ENCODE measurements at regions not wholly inside any gene's neighbourhood (a gene's known extent, or its start where the extent isn't known, plus 50 kb on each side); places are given as distances from the start of the nearest gene placed in this dataset.

GRCh38 chr16:85180047-85180826 lies 68.0 kb upstream of the CIBAR2 start:
- H3K4me1 ChIP-seq (ENCODE audit: control insufficient read depth in 5 of 5, insufficient read depth in 5 of 5, low read length in 5 of 5), result peaks cover 0 to 34% (median 3%) of the 10 kb centered on the region in 5 donors
- H3K27me3 ChIP-seq (ENCODE audit: control insufficient read depth in 3 of 3, insufficient read depth in 3 of 3, low read length in 2 of 3), result no peaks in the 10 kb centered on the region
- no peak for ATAC-seq (ENCODE audit: insufficient read depth, low FRiP score)
- no peak overlapping the region for H3K27ac ChIP-seq (ENCODE audit: low read depth in 1 of 2, low read length in 1 of 2)
- H3K9me3 ChIP-seq (ENCODE audit: control insufficient read depth in 4 of 4, insufficient read depth in 3 of 4, low read length in 3 of 4), result peaks cover 0 to 5% (median 2%) of the 10 kb centered on the region in 4 donors
- DNase-seq, result no peak
- no peak overlapping the region for H3K4me3 ChIP-seq
- TF ChIP-seq CTCF (IDR thresholded peaks at IDR 0.05; ENCODE audit: control extremely low read depth, extremely low read depth), result no peak
- H3K9ac ChIP-seq (ENCODE audit: insufficient read depth in 1 of 2, low read length in 2 of 2), result no peak overlapping the region
- H3K36me3 ChIP-seq (ENCODE audit: control insufficient read depth in 4 of 4, insufficient read depth in 4 of 4, low read length in 4 of 4), result peaks cover 0 to 33% (median 15%) of the 10 kb centered on the region in 4 donors
- 92 to 93% methylated on average over 23 of the region's 23 CpGs for WGBS, 2 donors

DNA sequence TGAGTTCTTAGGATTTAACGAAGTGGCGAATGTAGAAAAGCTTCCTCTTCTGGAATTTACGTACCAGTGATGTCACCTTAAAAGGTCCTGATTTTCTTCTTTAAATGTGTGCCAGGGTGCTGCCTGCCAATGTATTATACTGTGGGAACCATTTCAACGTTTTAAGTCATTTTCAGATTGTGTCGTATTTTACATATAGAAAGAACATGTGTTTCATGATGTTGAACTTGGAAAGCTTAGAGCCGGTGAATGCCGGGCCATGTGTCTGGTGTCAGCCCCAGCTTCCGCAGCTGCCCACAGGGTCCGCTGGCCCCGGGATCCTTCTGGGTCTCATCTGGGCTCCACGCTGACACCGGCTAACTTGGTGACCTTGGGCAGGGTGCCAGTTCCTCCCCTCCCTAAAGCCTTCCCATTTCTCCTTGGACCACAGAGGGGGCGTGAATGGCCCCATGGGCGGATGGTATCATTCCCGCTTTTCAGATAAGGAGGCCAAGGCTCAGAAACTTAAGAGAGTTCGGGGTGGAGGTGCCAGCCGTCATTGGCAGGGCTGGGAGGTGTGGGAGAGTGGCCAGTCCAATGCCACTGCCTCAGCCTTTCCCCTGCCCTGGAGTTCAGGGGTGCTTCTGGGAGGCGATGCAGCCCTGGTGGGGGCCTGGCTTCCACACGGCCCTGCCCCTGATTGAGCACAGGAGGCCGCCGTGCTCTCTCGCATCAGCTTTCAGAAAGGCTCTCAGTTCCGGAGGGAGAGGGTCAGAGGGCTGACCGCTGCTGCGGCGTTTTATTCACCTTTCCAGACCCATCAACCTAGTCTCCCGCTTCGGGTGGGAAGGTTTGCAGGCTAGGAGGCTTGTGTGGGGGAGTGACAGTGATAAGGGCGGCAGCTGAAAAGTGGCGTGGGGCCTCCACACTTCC lies 68.8 kb upstream of the CIBAR2 start:
- Histone ChIP-seq H3K27me3 (ENCODE audit: control insufficient read depth in 3 of 3, insufficient read depth in 3 of 3, low read length in 2 of 3) (no peaks in the 10 kb centered on the region), H3K4me1 (ENCODE audit: control insufficient read depth in 5 of 5, insufficient read depth in 5 of 5, low read length in 5 of 5) (peaks cover 0 to 26% (median 1%) of the 10 kb centered on the region in 5 donors), H3K4me3 (no peak overlapping the region), H3K27ac (ENCODE audit: low read depth in 1 of 2, low read length in 1 of 2) (no peak overlapping the region), H3K9ac (ENCODE audit: insufficient read depth in 1 of 2, low read length in 2 of 2) (no peak overlapping the region), H3K9me3 (ENCODE audit: control insufficient read depth in 4 of 4, insufficient read depth in 3 of 4, low read length in 3 of 4) (peaks cover 0 to 5% (median 2%) of the 10 kb centered on the region in 4 donors), H3K36me3 (ENCODE audit: control insufficient read depth in 4 of 4, insufficient read depth in 4 of 4, low read length in 4 of 4) (peaks cover 0 to 36% (median 16%) of the 10 kb centered on the region in 4 donors)
- DNase-seq (no peak), ATAC-seq (ENCODE audit: insufficient read depth, low FRiP score) (no peak)
- WGBS, 2 donors, result 89 to 93% methylated on average over 30 of the region's 30 CpGs
- TF ChIP-seq CTCF (IDR thresholded peaks at IDR 0.05; ENCODE audit: control extremely low read depth, extremely low read depth), result no peak

DNA sequence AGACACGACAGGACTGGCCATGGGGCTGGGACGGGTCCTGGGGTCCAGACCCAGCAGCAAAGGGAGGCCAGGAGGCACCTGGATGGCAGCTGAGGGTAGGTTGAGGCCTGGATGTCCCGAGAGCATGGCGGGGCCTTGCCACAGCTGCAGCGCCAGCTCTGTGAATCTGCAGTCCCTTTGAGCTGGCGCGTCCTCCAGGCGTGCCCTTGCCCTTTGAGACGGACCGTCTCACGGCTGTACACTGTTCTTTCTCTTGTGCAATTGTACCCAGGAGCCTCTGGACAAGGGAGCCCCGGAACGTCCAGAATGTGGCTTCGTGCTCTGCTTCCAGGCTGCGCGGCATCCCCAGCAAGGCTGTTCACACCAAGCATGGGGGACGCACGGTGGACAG lies 69.5 kb upstream of the CIBAR2 start:
- no peak overlapping the region for H3K9ac ChIP-seq (ENCODE audit: insufficient read depth in 1 of 2, low read length in 2 of 2)
- no peak for TF ChIP-seq CTCF (IDR thresholded peaks at IDR 0.05; ENCODE audit: control extremely low read depth, extremely low read depth)
- peaks cover 0 to 20% (median under 1%) of the 10 kb centered on the region in 5 donors for H3K4me1 ChIP-seq (ENCODE audit: control insufficient read depth in 5 of 5, insufficient read depth in 5 of 5, low read length in 5 of 5)
- H3K9me3 ChIP-seq (ENCODE audit: control insufficient read depth in 4 of 4, insufficient read depth in 3 of 4, low read length in 3 of 4), result peaks cover 0 to 5% (median 2%) of the 10 kb centered on the region in 4 donors
- no peak overlapping the region for H3K27ac ChIP-seq (ENCODE audit: low read depth in 1 of 2, low read length in 1 of 2)
- H3K27me3 ChIP-seq (ENCODE audit: control insufficient read depth in 3 of 3, insufficient read depth in 3 of 3, low read length in 2 of 3), result no peaks in the 10 kb centered on the region
- DNase-seq, result no peak
- no peak overlapping the region for H3K4me3 ChIP-seq
- H3K36me3 ChIP-seq (ENCODE audit: control insufficient read depth in 4 of 4, insufficient read depth in 4 of 4, low read length in 4 of 4), result peaks cover 0 to 36% (median 16%) of the 10 kb centered on the region in 4 donors
- ATAC-seq (ENCODE audit: insufficient read depth, low FRiP score), result no peak
- 93 to 94% methylated on average over 18 of the region's 18 CpGs for WGBS, 2 donors
